ENCODE measurements at regions not wholly inside any gene's neighbourhood (a gene's known extent, or its start where the extent isn't known, plus 50 kb on each side); places are given as distances from the start of the nearest gene placed in this dataset.

- H3K27me3 Mint-ChIP-seq = no peaks in the 10 kb centered on the region
- ATAC-seq (ENCODE audit: low read depth) (no peak), DNase-seq (ENCODE audit: low spot score in 2 of 2) (no peak)
- no peaks in the 10 kb centered on the region for H3K36me3 Mint-ChIP-seq
- H3K4me3 Mint-ChIP-seq = no peak overlapping the region
- H3K27ac Mint-ChIP-seq = no peak overlapping the region
- H3K9me3 Mint-ChIP-seq = peaks cover 6% of the 10 kb centered on the region
- H3K4me1 Mint-ChIP-seq = no peaks in the 10 kb centered on the region
Measured at GRCh38 chr4:185997296-185997695, 71.7 kb upstream of the TLR3 start.

GRCh38 chr4:185998791-185999190 is 70.2 kb upstream of the TLR3 start:
- Mint-ChIP-seq H3K36me3 (no peaks in the 10 kb centered on the region), H3K4me1 (no peaks in the 10 kb centered on the region), H3K4me3 (no peak overlapping the region), H3K27me3 (peaks cover 3% of the 10 kb centered on the region), H3K9me3 (peaks cover 6% of the 10 kb centered on the region), H3K27ac (no peak overlapping the region)
- DNase-seq (ENCODE audit: low spot score in 2 of 2) (no peak), ATAC-seq (ENCODE audit: low read depth) (no peak)

- Mint-ChIP-seq H3K4me1 (no peaks in the 10 kb centered on the region), H3K27ac (no peak overlapping the region), H3K4me3 (no peak overlapping the region), H3K27me3 (peaks cover 4% of the 10 kb centered on the region), H3K9me3 (peaks cover 6% of the 10 kb centered on the region), H3K36me3 (no peaks in the 10 kb centered on the region)
- DNase-seq (ENCODE audit: low spot score in 2 of 2) (no peak), ATAC-seq (ENCODE audit: low read depth) (no peak)
Measured at GRCh38 chr4:185999207-185999606, 69.7 kb upstream of the TLR3 start.

- H3K4me1 Mint-ChIP-seq = no peaks in the 10 kb centered on the region
- H3K9me3 Mint-ChIP-seq = no peaks in the 10 kb centered on the region
- DNase-seq (ENCODE audit: low spot score in 2 of 2) (no peak), ATAC-seq (ENCODE audit: low read depth) (no peak)
- H3K4me3 Mint-ChIP-seq = no peak overlapping the region
- H3K27me3 Mint-ChIP-seq = peaks cover 4% of the 10 kb centered on the region
- H3K27ac Mint-ChIP-seq = no peak overlapping the region
- H3K36me3 Mint-ChIP-seq = no peaks in the 10 kb centered on the region
Measured at GRCh38 chr4:186002853-186003252, 66.1 kb upstream of the TLR3 start.

GRCh38 chr4:186003746-186004145 is 65.2 kb upstream of the TLR3 start:
- Mint-ChIP-seq H3K9me3 (no peaks in the 10 kb centered on the region), H3K27ac (no peak overlapping the region), H3K36me3 (no peaks in the 10 kb centered on the region), H3K4me3 (no peak overlapping the region), H3K27me3 (peaks cover 4% of the 10 kb centered on the region), H3K4me1 (no peaks in the 10 kb centered on the region)
- ATAC-seq (ENCODE audit: low read depth) (no peak), DNase-seq (ENCODE audit: low spot score in 2 of 2) (no peak)

GRCh38 chr4:186008057-186008456 is 60.9 kb upstream of the TLR3 start:
- no peaks in the 10 kb centered on the region for H3K36me3 Mint-ChIP-seq
- no peak for DNase-seq (ENCODE audit: low spot score in 2 of 2)
- H3K9me3 Mint-ChIP-seq = no peaks in the 10 kb centered on the region
- no peak overlapping the region for H3K27ac Mint-ChIP-seq
- no peaks in the 10 kb centered on the region for H3K4me1 Mint-ChIP-seq
- H3K27me3 Mint-ChIP-seq = peaks cover 5% of the 10 kb centered on the region
- no peak overlapping the region for H3K4me3 Mint-ChIP-seq
- ATAC-seq (ENCODE audit: low read depth) = no peak

- H3K4me1 Mint-ChIP-seq = no peaks in the 10 kb centered on the region
- no peaks in the 10 kb centered on the region for H3K9me3 Mint-ChIP-seq
- H3K27me3 Mint-ChIP-seq = peaks cover 4% of the 10 kb centered on the region
- no peak overlapping the region for H3K27ac Mint-ChIP-seq
- ATAC-seq (ENCODE audit: low read depth) (no peak), DNase-seq (ENCODE audit: low spot score in 2 of 2) (no peak)
- H3K36me3 Mint-ChIP-seq = no peaks in the 10 kb centered on the region
- no peak overlapping the region for H3K4me3 Mint-ChIP-seq
Measured at GRCh38 chr4:186009976-186010375, 59.0 kb upstream of the TLR3 start.

GRCh38 chr4:186010821-186011220 is 58.1 kb upstream of the TLR3 start:
- no peak overlapping the region for H3K27ac Mint-ChIP-seq
- no peaks in the 10 kb centered on the region for H3K9me3 Mint-ChIP-seq
- peaks cover 8% of the 10 kb centered on the region for H3K27me3 Mint-ChIP-seq

GRCh38 chr4:186012071-186012470 is 56.9 kb upstream of the TLR3 start:
- no peak for ATAC-seq (ENCODE audit: low read depth)
- Mint-ChIP-seq H3K4me3 (no peak overlapping the region), H3K27me3 (peaks cover 8% of the 10 kb centered on the region), H3K27ac (no peak overlapping the region), H3K36me3 (no peaks in the 10 kb centered on the region), H3K9me3 (no peaks in the 10 kb centered on the region), H3K4me1 (no peaks in the 10 kb centered on the region)
- no peak for DNase-seq (ENCODE audit: low spot score in 2 of 2)

More at GRCh38 chr4:186010821-186011220, 58.1 kb upstream of the TLR3 start:
- H3K4me1 Mint-ChIP-seq = no peaks in the 10 kb centered on the region
- DNase-seq (ENCODE audit: low spot score in 2 of 2) (no peak), ATAC-seq (ENCODE audit: low read depth) (no peak)
- no peaks in the 10 kb centered on the region for H3K36me3 Mint-ChIP-seq
- no peak overlapping the region for H3K4me3 Mint-ChIP-seq

GRCh38 chr4:186013419-186014186 is 55.4 kb upstream of the TLR3 start:
- H3K9me3 Mint-ChIP-seq = no peaks in the 10 kb centered on the region

GRCh38 chr4:186015212-186015817 is 53.6 kb upstream of the TLR3 start:
- DNase-seq (ENCODE audit: low spot score in 2 of 2) = no peak
- Mint-ChIP-seq H3K27me3 (peaks cover 8% of the 10 kb centered on the region), H3K9me3 (no peaks in the 10 kb centered on the region), H3K27ac (no peak overlapping the region), H3K4me1 (no peaks in the 10 kb centered on the region), H3K36me3 (no peaks in the 10 kb centered on the region), H3K4me3 (no peak overlapping the region)
- ATAC-seq (ENCODE audit: low read depth) = no peak

More at GRCh38 chr4:186013419-186014186, 55.4 kb upstream of the TLR3 start:
- Mint-ChIP-seq H3K36me3 (no peaks in the 10 kb centered on the region), H3K27me3 (peaks cover 8% of the 10 kb centered on the region), H3K27ac (no peak overlapping the region), H3K4me3 (no peak overlapping the region), H3K4me1 (no peaks in the 10 kb centered on the region)
- no peak for DNase-seq (ENCODE audit: low spot score in 2 of 2)
- no peak for ATAC-seq (ENCODE audit: low read depth)

- Mint-ChIP-seq H3K27me3 (peaks cover 10% of the 10 kb centered on the region), H3K9me3 (no peaks in the 10 kb centered on the region)
- no peak for ATAC-seq (ENCODE audit: low read depth)
Measured at GRCh38 chr4:186016796-186017195, 52.2 kb upstream of the TLR3 start.

GRCh38 chr4:186017801-186018200 is 51.2 kb upstream of the TLR3 start:
- H3K27me3 Mint-ChIP-seq = peaks cover 8% of the 10 kb centered on the region
- ATAC-seq (ENCODE audit: low read depth) (no peak), DNase-seq (ENCODE audit: low spot score in 2 of 2) (no peak)
- H3K27ac Mint-ChIP-seq = no peak overlapping the region
- no peaks in the 10 kb centered on the region for H3K36me3 Mint-ChIP-seq
- no peak overlapping the region for H3K4me3 Mint-ChIP-seq
- H3K4me1 Mint-ChIP-seq = no peaks in the 10 kb centered on the region
- no peaks in the 10 kb centered on the region for H3K9me3 Mint-ChIP-seq

More at GRCh38 chr4:186016796-186017195, 52.2 kb upstream of the TLR3 start:
- no peaks in the 10 kb centered on the region for H3K36me3 Mint-ChIP-seq
- no peak for DNase-seq (ENCODE audit: low spot score in 2 of 2)
- no peaks in the 10 kb centered on the region for H3K4me1 Mint-ChIP-seq
- no peak overlapping the region for H3K4me3 Mint-ChIP-seq
- no peak overlapping the region for H3K27ac Mint-ChIP-seq

GRCh38 chr4:186018261-186018660 is 50.7 kb upstream of the TLR3 start:
- Mint-ChIP-seq H3K27ac (no peak overlapping the region), H3K4me3 (no peak overlapping the region), H3K36me3 (no peaks in the 10 kb centered on the region), H3K4me1 (no peaks in the 10 kb centered on the region), H3K27me3 (peaks cover 8% of the 10 kb centered on the region), H3K9me3 (no peaks in the 10 kb centered on the region)
- ATAC-seq (ENCODE audit: low read depth) (no peak), DNase-seq (ENCODE audit: low spot score in 2 of 2) (no peak)

GRCh38 chr4:186018784-186019183 is 50.2 kb upstream of the TLR3 start:
- DNase-seq (ENCODE audit: low spot score in 2 of 2) = no peak
- no peaks in the 10 kb centered on the region for H3K4me1 Mint-ChIP-seq
- H3K36me3 Mint-ChIP-seq = no peaks in the 10 kb centered on the region
- no peak for ATAC-seq (ENCODE audit: low read depth)
- H3K27me3 Mint-ChIP-seq = peaks cover 8% of the 10 kb centered on the region
- no peaks in the 10 kb centered on the region for H3K9me3 Mint-ChIP-seq
- no peak overlapping the region for H3K27ac Mint-ChIP-seq
- H3K4me3 Mint-ChIP-seq = no peak overlapping the region
